Activated naive CD8-positive, alpha-beta T cell treated with anti-CD3 and anti-CD28 coated beads, Interleukin-2, amount 10 ng/mL, durations not matched to agents 7 days and 5 days (primary cell): ENCODE measurements at regions not wholly inside any gene's neighbourhood (a gene's known extent, or its start where the extent isn't known, plus 50 kb on each side); places are given as distances from the start of the nearest gene placed in this dataset.
A peak's percentile ranks its signal among the peaks of the same experiment; 100 is the strongest.

Experiments used
- ATAC-seq: fragments of 150-1000 bp; cut with Tn5 transposase; one replicate; pipeline ENCODE4 v1.10.0; 2021; ENCODE audit warnings: low read depth, moderate library complexity
- POLR2A ChIA-PET: fragments of 350-600 bp; sonication (Branson Sonifier 250); formaldehyde crosslinking; loops from one replicate; lab custom pipeline; 2021; ENCODE audit warnings: antibody characterized with exemption; lab: Charles Lee
- DNase-seq: peaks from one replicate; pipeline ENCODE4 v3.0.0; 2021
- H3K27ac Mint-ChIP-seq: one replicate; pipeline ENCODE4 v1.8.0; 2022; ENCODE audit warnings: mild to moderate bottlenecking, mixed read lengths
- H3K27me3 Mint-ChIP-seq: one replicate; pipeline ENCODE4 v1.8.0; 2022; ENCODE audit warnings: mild to moderate bottlenecking, moderate library complexity, mixed read lengths
- H3K36me3 Mint-ChIP-seq: one replicate; pipeline ENCODE4 v1.8.0; 2021; ENCODE audit warnings: mild to moderate bottlenecking, mixed read lengths
- H3K4me1 Mint-ChIP-seq: one replicate; pipeline ENCODE4 v1.8.0; 2021; ENCODE audit warnings: mixed read lengths
- H3K4me3 Mint-ChIP-seq: one replicate; pipeline ENCODE4 v1.8.0; 2022; ENCODE audit warnings: mild to moderate bottlenecking, moderate library complexity, mixed read lengths
- H3K9me3 Mint-ChIP-seq: one replicate; pipeline ENCODE4 v1.8.0; 2021; ENCODE audit warnings: mixed read lengths

- Mint-ChIP-seq H3K4me3 (peak overlapping the region; percentile 6), H3K27me3 (peaks cover 89% of the 10 kb centered on the region), H3K4me1 (peaks cover 29% of the 10 kb centered on the region), H3K36me3 (no peaks in the 10 kb centered on the region), H3K9me3 (no peaks in the 10 kb centered on the region), H3K27ac (no peak overlapping the region)
- DNase-seq (peak; percentile 78), ATAC-seq (peak; percentile 65)
- POLR2A ChIA-PET, result interaction anchor here (0.6 to 1.8 kb wide), 2 partner anchors 127 to 793 kb away, joined by 3 to 8 read pairs; partner anchors contain the start of gene DPYD
These were observed 127.4 kb upstream of the DPYD start for GRCh38 chr1:98048244-98048643.

GRCh38 chr1:98047171-98047570, 126.3 kb upstream of the DPYD start:
- Mint-ChIP-seq H3K9me3 (no peaks in the 10 kb centered on the region), H3K4me1 (peaks cover 26% of the 10 kb centered on the region), H3K36me3 (no peaks in the 10 kb centered on the region), H3K27ac (no peak overlapping the region), H3K27me3 (peaks cover 86% of the 10 kb centered on the region), H3K4me3 (no peak overlapping the region)
- POLR2A ChIA-PET, result no interaction called here
- ATAC-seq (no peak), DNase-seq (no peak)

GRCh38 chr1:98045767-98046641, 125.2 kb upstream of the DPYD start:
- Mint-ChIP-seq H3K4me3 (peak overlapping the region; percentile 77), H3K4me1 (peaks cover 26% of the 10 kb centered on the region), H3K27me3 (peaks cover 75% of the 10 kb centered on the region), H3K27ac (no peak overlapping the region), H3K9me3 (no peaks in the 10 kb centered on the region), H3K36me3 (no peaks in the 10 kb centered on the region)
- ATAC-seq, result peak; percentile 34
- POLR2A ChIA-PET, result no interaction called here
- peak; percentile 52 for DNase-seq

- peak; percentile 32 for ATAC-seq
- Mint-ChIP-seq H3K27ac (no peak overlapping the region), H3K4me1 (peaks cover 26% of the 10 kb centered on the region), H3K4me3 (peak overlapping the region; percentile 77), H3K9me3 (no peaks in the 10 kb centered on the region), H3K36me3 (no peaks in the 10 kb centered on the region), H3K27me3 (peaks cover 69% of the 10 kb centered on the region)
- POLR2A ChIA-PET, result no interaction called here
- peak; percentile 41 for DNase-seq
These were observed 124.5 kb upstream of the DPYD start for GRCh38 chr1:98045211-98045766.

GRCh38 chr1:98044766-98045165, 123.9 kb upstream of the DPYD start:
- Mint-ChIP-seq H3K27ac (no peak overlapping the region), H3K4me1 (peaks cover 26% of the 10 kb centered on the region), H3K9me3 (no peaks in the 10 kb centered on the region), H3K36me3 (no peaks in the 10 kb centered on the region), H3K4me3 (peak overlapping the region; percentile 74), H3K27me3 (peaks cover 65% of the 10 kb centered on the region)
- POLR2A ChIA-PET, result interaction anchor here (1.0 to 1.3 kb wide), 2 partner anchors 124 to 136 kb away, joined by 3 to 4 read pairs; partner anchors contain the start of gene DPYD
- no peak for ATAC-seq
- peak; percentile 25 for DNase-seq

GRCh38 chr1:98044071-98044697, 123.3 kb upstream of the DPYD start:
- no peaks in the 10 kb centered on the region for H3K36me3 Mint-ChIP-seq
- no peaks in the 10 kb centered on the region for H3K9me3 Mint-ChIP-seq
- H3K4me3 Mint-ChIP-seq, result peak overlapping the region; percentile 57

GRCh38 chr1:98035602-98036002, 114.8 kb upstream of the DPYD start:
- ATAC-seq, result no peak
- H3K27me3 Mint-ChIP-seq, result peaks cover 23% of the 10 kb centered on the region
- no peak overlapping the region for H3K4me3 Mint-ChIP-seq
- no peak overlapping the region for H3K27ac Mint-ChIP-seq
- H3K4me1 Mint-ChIP-seq, result no peaks in the 10 kb centered on the region
- DNase-seq, result no peak
- POLR2A ChIA-PET, result no interaction called here
- H3K9me3 Mint-ChIP-seq, result no peaks in the 10 kb centered on the region
- no peaks in the 10 kb centered on the region for H3K36me3 Mint-ChIP-seq

More at GRCh38 chr1:98044071-98044697, 123.3 kb upstream of the DPYD start:
- no peak overlapping the region for H3K27ac Mint-ChIP-seq
- POLR2A ChIA-PET, result interaction anchor here (0.6 to 1.3 kb wide), 3 partner anchors 123 to 353 kb away, joined by 3 to 5 read pairs (median 4); partner anchors contain the start of gene DPYD
- H3K27me3 Mint-ChIP-seq, result peaks cover 59% of the 10 kb centered on the region
- peaks cover 21% of the 10 kb centered on the region for H3K4me1 Mint-ChIP-seq
- DNase-seq, result peak; percentile 26
- ATAC-seq, result no peak

- Mint-ChIP-seq H3K9me3 (no peaks in the 10 kb centered on the region), H3K36me3 (no peaks in the 10 kb centered on the region), H3K4me3 (no peak overlapping the region), H3K27me3 (peaks cover 23% of the 10 kb centered on the region), H3K4me1 (no peaks in the 10 kb centered on the region), H3K27ac (no peak overlapping the region)
- no peak for DNase-seq
- POLR2A ChIA-PET, result no interaction called here
- no peak for ATAC-seq
These were observed 113.7 kb upstream of the DPYD start for GRCh38 chr1:98034505-98034904.

- no peaks in the 10 kb centered on the region for H3K4me1 Mint-ChIP-seq
These were observed 112.1 kb upstream of the DPYD start for GRCh38 chr1:98032958-98033357.

GRCh38 chr1:98030976-98031375, 110.1 kb upstream of the DPYD start:
- DNase-seq, result no peak
- POLR2A ChIA-PET, result no interaction called here
- no peak overlapping the region for H3K27ac Mint-ChIP-seq
- peaks cover 9% of the 10 kb centered on the region for H3K27me3 Mint-ChIP-seq
- H3K4me3 Mint-ChIP-seq, result no peak overlapping the region
- H3K4me1 Mint-ChIP-seq, result no peaks in the 10 kb centered on the region
- H3K36me3 Mint-ChIP-seq, result no peaks in the 10 kb centered on the region
- no peak for ATAC-seq
- H3K9me3 Mint-ChIP-seq, result no peaks in the 10 kb centered on the region

More at GRCh38 chr1:98032958-98033357, 112.1 kb upstream of the DPYD start:
- ATAC-seq (no peak), DNase-seq (no peak)
- H3K4me3 Mint-ChIP-seq, result no peak overlapping the region
- H3K9me3 Mint-ChIP-seq, result no peaks in the 10 kb centered on the region
- H3K27ac Mint-ChIP-seq, result no peak overlapping the region
- peaks cover 14% of the 10 kb centered on the region for H3K27me3 Mint-ChIP-seq
- no peaks in the 10 kb centered on the region for H3K36me3 Mint-ChIP-seq
- POLR2A ChIA-PET, result no interaction called here

GRCh38 chr1:98030483-98030882, 109.6 kb upstream of the DPYD start:
- no peaks in the 10 kb centered on the region for H3K9me3 Mint-ChIP-seq
- POLR2A ChIA-PET, result no interaction called here
- no peak overlapping the region for H3K4me3 Mint-ChIP-seq
- peaks cover 9% of the 10 kb centered on the region for H3K27me3 Mint-ChIP-seq
- DNase-seq, result no peak
- no peaks in the 10 kb centered on the region for H3K4me1 Mint-ChIP-seq
- no peaks in the 10 kb centered on the region for H3K36me3 Mint-ChIP-seq
- ATAC-seq, result no peak
- H3K27ac Mint-ChIP-seq, result no peak overlapping the region

- DNase-seq (no peak), ATAC-seq (no peak)
- H3K4me1 Mint-ChIP-seq, result no peaks in the 10 kb centered on the region
- H3K27me3 Mint-ChIP-seq, result peaks cover 5% of the 10 kb centered on the region
- H3K4me3 Mint-ChIP-seq, result no peak overlapping the region
- H3K36me3 Mint-ChIP-seq, result no peaks in the 10 kb centered on the region
- no peak overlapping the region for H3K27ac Mint-ChIP-seq
- H3K9me3 Mint-ChIP-seq, result no peaks in the 10 kb centered on the region
- POLR2A ChIA-PET, result no interaction called here
These were observed 108.0 kb upstream of the DPYD start for GRCh38 chr1:98028800-98029199.

GRCh38 chr1:98027103-98027705, 106.4 kb upstream of the DPYD start:
- DNase-seq (no peak), ATAC-seq (no peak)
- H3K4me3 Mint-ChIP-seq, result no peak overlapping the region
- no peaks in the 10 kb centered on the region for H3K36me3 Mint-ChIP-seq
- H3K9me3 Mint-ChIP-seq, result no peaks in the 10 kb centered on the region
- POLR2A ChIA-PET, result no interaction called here
- no peaks in the 10 kb centered on the region for H3K4me1 Mint-ChIP-seq
- H3K27ac Mint-ChIP-seq, result no peak overlapping the region
- peaks cover 3% of the 10 kb centered on the region for H3K27me3 Mint-ChIP-seq
